ENCODE measurements at regions not wholly inside any gene's neighbourhood (a gene's known extent, or its start where the extent isn't known, plus 50 kb on each side); places are given as distances from the start of the nearest gene placed in this dataset.
"Not testable (repeated sequence)": the region's sequence is repeated elsewhere in the genome, so short reads cannot be mapped to it uniquely, and the experiment has no call there.

DNA sequence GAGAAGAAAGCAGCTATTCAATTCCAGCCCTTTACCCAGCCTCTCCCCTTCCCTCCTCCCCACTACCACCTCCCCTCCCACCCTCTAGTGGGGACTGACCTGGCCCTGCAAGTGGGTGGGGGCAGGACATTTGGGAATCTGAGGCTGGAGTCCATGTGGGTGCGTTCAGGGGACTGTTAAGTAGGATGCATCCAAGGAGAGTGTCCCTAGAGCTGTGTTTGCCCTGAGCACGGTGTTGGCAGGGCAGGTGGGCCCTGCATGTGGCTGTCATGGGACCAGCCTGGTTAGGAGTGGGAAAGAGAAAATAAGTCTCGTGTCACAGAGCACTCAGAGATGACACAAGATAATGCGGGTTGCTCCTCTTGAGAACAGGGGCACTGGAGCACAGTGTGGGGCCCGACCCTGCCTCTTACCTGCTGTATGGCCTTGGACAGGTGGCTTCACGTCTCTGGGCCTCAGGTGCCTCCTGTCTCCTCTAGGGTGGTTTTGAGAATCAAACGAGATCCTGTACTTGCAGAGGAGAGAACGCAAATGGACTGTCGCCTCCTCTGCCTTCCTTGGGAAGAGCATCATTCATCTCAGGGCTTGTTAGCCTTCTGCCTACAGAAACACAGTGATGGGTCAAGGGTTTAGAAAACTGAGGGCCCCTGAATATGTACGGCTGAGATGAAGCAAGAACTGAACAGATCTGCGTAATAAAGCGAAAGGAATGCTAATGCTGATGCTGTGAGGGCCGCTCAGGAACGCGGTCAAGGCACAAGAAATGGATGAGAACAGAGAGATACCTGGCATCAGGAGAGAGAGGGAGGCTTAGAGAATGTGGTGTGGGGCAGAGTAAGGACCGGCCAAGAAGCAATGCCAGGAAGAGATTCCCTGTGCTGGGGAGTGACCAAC, 187.7 kb upstream of the HAAO start:
- in situ Hi-C loops (cut with HindIII; ENCODE audit: low sequenced_read_pairs): no loop called here

DNA sequence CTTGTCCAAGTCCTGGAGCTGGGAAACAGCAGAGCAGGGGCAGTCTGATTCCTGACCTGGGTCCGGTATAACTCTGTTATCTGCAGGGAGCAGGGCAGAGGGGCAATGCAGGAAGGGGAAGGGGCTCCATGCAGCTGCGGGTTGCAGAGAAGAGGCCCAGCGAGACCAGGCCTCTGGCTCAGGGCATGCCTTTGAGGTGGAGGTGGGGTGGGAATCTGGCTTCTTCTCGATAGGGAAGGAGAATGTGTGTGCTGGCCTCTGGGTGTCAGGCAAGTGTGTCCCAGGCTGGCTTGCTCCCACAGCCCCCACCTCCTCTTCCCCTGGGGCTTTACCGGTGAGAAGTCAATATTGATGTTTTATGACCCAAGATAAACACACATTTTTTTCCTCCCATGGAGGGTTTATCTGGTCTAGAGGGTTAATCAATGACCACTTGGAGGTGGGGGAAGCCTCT, 187.1 kb upstream of the HAAO start:
- in situ Hi-C loops (cut with HindIII; ENCODE audit: low sequenced_read_pairs): no loop called here

GRCh38 chr2:42978887-42979415, 186.6 kb upstream of the HAAO start:
- in situ Hi-C loops (cut with HindIII; ENCODE audit: low sequenced_read_pairs): no loop called here

DNA sequence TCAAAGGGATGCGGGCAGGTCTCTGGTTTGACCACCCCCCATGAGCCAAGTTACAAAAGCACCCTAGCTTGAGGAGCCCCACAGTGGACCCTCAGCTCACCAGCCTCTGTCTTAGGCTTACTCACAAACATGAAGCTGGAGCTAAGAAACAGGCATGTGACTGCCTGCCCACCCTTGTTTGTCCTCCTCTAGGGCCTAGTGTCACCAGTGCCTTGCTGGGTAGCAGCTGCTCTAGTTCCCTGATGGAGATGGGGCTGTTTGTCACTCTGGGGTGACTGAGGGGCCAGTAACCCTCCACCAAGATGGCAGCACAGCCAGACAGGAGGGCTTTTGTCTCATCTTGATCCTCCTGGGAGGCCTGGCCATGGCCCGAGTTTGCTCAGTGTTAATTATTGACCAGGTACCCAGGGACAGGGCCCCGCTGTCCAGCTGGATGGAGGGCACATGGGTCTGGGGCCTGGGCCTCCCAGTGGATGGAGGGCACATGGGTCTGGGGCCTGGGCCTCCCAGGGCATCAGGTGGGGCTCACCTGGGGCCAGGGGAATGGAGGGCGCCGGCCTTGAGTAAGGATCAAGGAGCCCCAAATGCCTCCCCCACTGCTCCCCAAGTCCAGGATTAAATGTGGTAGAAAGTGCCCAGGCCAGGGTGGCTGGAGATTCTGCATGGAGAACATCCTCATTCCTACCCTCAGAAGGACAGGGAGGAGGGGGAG, 185.9 kb upstream of the HAAO start:
- in situ Hi-C loops (cut with HindIII; ENCODE audit: low sequenced_read_pairs): no loop called here

DNA sequence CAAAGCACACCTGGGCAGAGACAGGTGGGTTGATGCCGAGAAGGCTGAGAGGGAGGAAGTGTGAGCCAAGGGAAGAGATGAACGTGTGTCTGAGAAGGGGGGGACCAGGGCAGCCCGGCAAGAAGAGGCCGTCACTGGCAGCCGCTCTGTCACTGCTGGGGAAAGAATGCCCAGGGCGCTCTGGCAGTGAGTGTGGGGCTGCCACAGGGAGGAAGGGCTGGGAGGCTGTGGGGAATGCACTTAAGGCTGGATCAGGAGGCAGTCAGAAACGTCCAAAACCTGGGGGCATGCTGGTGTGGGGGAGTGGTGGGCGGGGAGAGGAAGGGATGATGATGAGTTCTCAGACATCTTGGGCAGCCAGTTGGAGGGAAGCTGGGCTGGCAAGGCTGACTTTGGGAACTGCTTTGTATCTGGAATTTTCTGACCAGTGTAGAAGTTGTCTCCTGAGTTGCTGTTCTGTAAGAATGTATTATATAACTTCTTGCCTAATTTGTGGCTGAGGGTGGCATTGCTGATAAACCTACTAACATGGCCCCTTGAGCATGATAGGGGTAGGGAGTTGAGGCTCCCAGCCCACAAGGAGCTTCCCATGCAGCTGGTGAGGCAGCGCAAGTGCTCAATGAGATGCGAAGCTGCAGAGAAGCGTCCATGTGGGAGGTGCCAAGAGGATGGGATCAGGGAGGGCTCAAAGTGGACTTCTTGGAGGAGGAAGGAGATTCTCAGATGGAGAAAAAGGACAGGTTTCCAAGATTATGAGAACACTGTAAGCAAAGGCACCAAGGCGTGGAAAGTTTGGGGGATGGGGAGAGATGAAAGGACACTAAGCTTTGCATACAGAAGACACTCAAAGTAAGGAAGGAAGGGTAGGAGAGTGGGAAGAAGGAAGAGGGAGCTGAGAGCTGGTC, 185.1 kb upstream of the HAAO start:
- in situ Hi-C loops (cut with HindIII; ENCODE audit: low sequenced_read_pairs): no loop called here

- in situ Hi-C loops (cut with HindIII; ENCODE audit: low sequenced_read_pairs): no loop called here
These were observed 184.0 kb upstream of the HAAO start for GRCh38 chr2:42976351-42976750.

- in situ Hi-C loops (cut with HindIII; ENCODE audit: low sequenced_read_pairs): no loop called here
These were observed 182.6 kb upstream of the HAAO start for GRCh38 chr2:42974721-42975717.

GRCh38 chr2:42974169-42974720, 181.9 kb upstream of the HAAO start:
- in situ Hi-C loops (cut with HindIII; ENCODE audit: low sequenced_read_pairs): no loop called here

GRCh38 chr2:42973726-42974125, 181.3 kb upstream of the HAAO start:
- in situ Hi-C loops (cut with HindIII; ENCODE audit: low sequenced_read_pairs): no loop called here

GRCh38 chr2:42972933-42973516, 180.6 kb upstream of the HAAO start:
- in situ Hi-C loops (cut with HindIII; ENCODE audit: low sequenced_read_pairs): not testable (repeated sequence)

GRCh38 chr2:42971947-42972736, 179.8 kb upstream of the HAAO start:
- in situ Hi-C loops (cut with HindIII; ENCODE audit: low sequenced_read_pairs): no loop called here

- in situ Hi-C loops (cut with HindIII; ENCODE audit: low sequenced_read_pairs): no loop called here
These were observed 179.0 kb upstream of the HAAO start for GRCh38 chr2:42971381-42971780.

GRCh38 chr2:42970151-42970550, 177.8 kb upstream of the HAAO start:
- in situ Hi-C loops (cut with HindIII; ENCODE audit: low sequenced_read_pairs): no loop called here

DNA sequence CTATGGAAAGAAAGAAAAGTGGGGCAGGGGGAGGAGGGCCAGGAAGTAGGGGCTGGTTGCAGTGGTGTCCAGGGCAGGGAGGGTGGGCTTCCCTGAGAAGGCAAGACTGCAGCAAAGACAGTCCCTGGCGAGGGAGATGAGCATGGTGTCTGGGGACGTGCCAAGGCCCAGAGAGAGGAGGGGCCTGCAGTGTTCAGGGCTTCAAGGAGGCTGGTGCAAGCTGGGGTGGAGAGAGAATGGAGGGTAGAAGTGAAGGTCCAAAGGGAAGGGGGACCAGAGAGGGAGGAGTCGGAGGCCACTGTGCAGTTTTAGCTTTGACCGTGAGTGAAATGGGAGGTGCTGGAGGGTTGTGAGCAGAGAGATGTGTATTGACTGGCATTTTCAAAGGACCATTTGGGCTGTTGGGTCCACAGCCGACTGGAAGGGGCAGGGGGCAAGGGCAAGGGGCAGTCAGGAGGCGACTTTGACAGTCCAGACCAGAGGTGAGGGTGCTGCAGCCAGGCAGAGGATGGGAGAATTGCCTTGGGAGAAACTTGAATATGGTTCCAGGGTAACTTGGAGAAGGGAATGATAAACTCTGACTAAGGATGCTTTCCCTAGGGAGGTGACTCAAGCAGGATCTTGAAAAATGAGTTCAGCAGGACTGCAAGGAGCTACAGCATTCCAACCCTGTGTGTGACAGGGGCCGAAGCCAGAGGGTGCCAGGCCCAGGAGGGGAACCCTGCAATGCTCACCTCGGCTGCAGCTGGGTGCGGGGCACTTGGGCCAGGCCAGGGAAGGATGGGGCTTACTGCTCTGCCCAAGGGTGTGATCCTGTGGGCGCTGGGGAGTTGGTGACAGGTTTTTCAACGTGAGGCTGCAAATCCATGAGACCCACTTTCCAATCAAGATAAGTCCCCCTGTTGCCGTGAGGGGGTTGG, 177.1 kb upstream of the HAAO start:
- in situ Hi-C loops (cut with HindIII; ENCODE audit: low sequenced_read_pairs): no loop called here

DNA sequence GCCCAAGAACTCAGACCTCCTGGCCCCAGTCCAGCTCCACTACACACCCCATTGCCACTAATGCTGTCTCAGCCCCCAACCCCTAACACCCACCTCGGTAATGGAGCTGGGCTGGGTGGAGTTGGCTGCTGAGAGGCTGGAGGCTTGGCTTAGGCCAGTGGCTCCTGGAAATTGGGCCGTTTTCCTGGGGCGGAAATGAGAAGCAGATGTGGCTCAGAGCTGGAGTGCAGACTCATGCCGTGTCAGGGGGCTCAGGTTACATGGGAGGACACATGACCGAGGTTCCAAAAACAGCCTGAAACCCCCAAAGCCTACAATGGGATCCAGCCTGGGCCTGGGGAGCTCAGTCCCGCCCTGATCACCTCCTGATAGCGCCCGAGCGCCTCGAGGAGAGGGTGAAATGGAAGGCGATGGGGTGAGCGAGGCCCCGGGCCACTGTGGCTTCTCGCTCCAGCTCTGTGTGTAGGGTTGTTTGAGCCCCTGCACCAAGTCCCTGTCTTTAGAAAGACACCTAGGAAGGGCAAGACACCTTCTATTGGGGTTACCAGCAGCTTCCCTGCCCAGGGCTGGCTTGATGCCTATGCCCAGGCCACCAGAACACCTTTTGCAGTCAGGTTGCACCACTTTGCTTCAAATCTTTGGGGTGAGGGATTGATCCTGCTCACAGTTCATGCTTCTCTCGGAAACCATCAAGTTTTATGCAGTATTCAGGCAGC, 175.7 kb upstream of the HAAO start:
- in situ Hi-C loops (cut with HindIII; ENCODE audit: low sequenced_read_pairs): no loop called here

- in situ Hi-C loops (cut with HindIII; ENCODE audit: low sequenced_read_pairs): no loop called here
These were observed 173.5 kb upstream of the HAAO start for GRCh38 chr2:42965910-42966309.
